ENCODE measurements at regions not wholly inside any gene's neighbourhood (a gene's known extent, or its start where the extent isn't known, plus 50 kb on each side); places are given as distances from the start of the nearest gene placed in this dataset.

DNA sequence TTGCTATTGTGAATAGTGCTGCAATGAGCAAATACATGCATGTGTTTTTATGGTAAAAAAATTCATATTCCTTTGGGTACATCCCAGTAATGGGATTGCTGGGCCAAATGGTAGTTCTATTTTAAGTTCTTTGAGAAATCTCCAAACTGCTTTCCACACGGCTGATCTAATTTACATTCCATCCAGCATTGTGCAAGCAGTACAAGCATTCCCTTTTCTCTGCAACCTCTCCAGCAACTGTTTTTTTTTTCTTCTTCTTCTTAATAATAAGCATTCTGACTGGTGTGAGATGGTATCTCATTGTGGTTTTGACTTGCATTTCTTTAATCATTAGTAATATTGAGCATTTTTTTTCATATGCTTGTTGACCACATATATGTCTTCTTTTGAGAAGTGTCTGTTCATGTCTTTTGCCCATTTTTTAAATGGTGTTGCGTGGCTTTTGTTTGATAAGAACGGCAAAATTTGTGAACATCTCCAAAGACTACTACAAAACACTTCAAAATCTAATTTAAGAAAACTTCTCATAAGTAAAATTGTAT lies 136.1 kb upstream of the MYO3A start:
- no peak overlapping the region for H3K27ac ChIP-seq
- no peak for TF ChIP-seq ZFX (IDR thresholded peaks at IDR 0.05; ENCODE audit: borderline replicate concordance)
- TF ChIP-seq, protein P1, sequence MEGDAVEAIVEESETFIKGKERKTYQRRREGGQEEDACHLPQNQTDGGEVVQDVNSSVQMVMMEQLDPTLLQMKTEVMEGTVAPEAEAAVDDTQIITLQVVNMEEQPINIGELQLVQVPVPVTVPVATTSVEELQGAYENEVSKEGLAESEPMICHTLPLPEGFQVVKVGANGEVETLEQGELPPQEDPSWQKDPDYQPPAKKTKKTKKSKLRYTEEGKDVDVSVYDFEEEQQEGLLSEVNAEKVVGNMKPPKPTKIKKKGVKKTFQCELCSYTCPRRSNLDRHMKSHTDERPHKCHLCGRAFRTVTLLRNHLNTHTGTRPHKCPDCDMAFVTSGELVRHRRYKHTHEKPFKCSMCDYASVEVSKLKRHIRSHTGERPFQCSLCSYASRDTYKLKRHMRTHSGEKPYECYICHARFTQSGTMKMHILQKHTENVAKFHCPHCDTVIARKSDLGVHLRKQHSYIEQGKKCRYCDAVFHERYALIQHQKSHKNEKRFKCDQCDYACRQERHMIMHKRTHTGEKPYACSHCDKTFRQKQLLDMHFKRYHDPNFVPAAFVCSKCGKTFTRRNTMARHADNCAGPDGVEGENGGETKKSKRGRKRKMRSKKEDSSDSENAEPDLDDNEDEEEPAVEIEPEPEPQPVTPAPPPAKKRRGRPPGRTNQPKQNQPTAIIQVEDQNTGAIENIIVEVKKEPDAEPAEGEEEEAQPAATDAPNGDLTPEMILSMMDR (IDR thresholded peaks at IDR 0.05), result no peak

DNA sequence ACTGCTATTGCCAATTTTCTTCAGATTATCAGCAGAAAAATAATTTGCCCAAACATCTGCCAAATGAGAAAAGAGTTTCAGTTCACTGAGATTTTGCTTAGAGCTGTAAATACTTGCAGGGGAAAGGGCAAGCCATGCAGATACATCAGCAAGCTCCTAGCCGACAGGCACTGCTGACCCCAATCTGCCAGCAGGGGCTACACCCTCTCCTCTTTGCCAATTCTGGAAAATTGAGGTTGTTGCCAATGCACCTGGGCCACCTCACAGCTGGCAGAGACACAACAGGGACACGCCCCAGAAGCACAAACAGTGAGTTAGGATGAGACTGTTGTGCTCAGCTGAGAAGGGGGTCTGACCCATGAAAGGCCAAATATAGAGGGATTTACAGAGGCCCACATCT lies 129.5 kb upstream of the MYO3A start:
- H3K27ac ChIP-seq, result no peak overlapping the region
- TF ChIP-seq, protein P1 (IDR thresholded peaks at IDR 0.05), result no peak
- no peak for TF ChIP-seq ZFX (IDR thresholded peaks at IDR 0.05; ENCODE audit: borderline replicate concordance)

DNA sequence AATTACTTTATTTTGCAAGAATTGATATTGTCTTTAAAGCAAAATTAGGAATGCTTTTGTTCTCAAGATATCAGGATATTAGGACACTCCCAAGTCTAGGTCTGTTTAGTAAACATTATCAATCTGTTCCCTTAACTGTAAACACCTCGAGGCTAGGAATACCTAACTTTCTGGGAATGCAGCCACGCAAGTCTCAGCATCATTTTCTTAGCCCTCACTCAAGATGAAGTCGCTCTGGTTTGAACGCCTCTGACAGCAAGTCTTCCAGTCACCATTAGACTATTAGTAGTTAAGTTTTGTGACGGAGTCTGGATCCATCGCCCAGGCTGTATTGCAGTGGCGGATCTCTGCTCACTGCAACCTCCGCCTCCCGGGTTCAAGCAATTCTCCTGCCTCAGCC lies 128.0 kb upstream of the MYO3A start:
- no peak for TF ChIP-seq ZFX (IDR thresholded peaks at IDR 0.05; ENCODE audit: borderline replicate concordance)
- TF ChIP-seq, protein P1 (IDR thresholded peaks at IDR 0.05), result no peak
- no peak overlapping the region for H3K27ac ChIP-seq

DNA sequence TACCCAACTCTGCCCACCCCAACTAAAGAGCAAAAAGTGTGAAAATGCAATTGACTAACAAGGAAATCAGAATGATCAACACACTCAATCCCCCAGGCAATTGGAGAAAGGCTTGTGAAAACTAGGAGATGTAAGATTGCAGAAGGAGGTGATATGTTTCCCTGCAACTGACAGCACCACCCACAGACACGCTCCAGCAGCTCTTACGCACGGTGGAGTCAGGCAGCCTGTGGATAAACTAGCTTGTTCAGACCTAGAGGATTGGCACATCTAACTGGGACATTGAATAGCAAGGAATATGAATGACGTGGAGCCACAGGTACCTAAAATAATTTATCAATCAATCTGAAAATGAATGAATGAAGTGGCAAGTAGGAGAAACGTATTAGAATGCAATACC lies 125.7 kb upstream of the MYO3A start:
- TF ChIP-seq ZFX (IDR thresholded peaks at IDR 0.05; ENCODE audit: borderline replicate concordance), result no peak
- TF ChIP-seq, protein P1 (IDR thresholded peaks at IDR 0.05), result no peak
- no peak overlapping the region for H3K27ac ChIP-seq

DNA sequence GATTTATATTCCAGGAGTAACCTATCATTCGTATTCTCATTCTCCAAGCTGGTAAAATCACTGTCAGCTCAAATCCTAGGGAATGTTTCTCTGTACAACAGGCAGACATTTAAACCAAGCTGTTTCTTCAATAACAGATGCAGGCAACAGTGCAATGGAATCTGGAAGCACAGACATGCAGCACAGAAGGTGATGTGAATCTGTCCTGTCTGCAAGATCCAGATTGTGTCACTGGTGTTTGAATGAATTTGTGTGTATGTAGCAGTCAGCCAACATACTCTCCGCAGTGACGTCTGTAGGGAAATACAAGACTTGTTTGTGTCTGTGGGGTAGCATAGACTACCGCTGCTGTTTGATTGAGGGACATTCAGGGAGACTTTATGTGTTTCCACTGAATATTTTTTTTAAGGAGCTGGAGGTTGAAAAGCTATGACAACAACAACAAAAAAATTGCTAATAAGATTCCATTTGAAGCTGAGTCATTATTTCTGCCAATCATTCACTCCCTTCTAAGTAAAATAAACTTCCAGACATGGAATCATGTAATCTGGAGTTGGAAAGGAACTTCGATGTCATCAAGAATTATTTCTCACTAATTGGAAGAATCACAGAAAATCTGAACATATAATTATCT lies 122.9 kb upstream of the MYO3A start:
- no peak for TF ChIP-seq ZFX (IDR thresholded peaks at IDR 0.05; ENCODE audit: borderline replicate concordance)
- TF ChIP-seq, protein P1 (IDR thresholded peaks at IDR 0.05), result no peak

DNA sequence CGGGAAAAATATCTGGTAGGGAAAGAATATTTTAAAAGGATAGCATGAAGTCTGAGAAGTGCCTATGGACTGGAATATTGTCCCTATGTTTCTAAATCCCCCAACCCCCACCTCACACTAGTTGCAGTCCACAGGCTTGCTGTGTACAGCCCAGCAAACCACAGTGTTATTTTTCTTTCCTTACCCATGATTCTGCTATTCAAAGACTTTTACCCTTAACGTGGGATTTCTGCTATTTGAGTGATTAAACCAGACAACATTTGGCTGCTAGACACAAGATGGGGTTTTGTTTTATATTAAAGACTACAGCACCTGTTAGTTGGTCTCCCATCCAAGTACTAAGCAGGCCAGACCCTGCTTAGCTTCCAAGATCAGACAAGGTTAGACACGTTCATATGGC lies 120.5 kb upstream of the MYO3A start:
- TF ChIP-seq ZFX (IDR thresholded peaks at IDR 0.05; ENCODE audit: borderline replicate concordance), result no peak
- TF ChIP-seq, protein P1 (IDR thresholded peaks at IDR 0.05), result no peak

More for the DNA sequence above, 122.9 kb upstream of the MYO3A start:
- H3K27ac ChIP-seq, result no peak overlapping the region

DNA sequence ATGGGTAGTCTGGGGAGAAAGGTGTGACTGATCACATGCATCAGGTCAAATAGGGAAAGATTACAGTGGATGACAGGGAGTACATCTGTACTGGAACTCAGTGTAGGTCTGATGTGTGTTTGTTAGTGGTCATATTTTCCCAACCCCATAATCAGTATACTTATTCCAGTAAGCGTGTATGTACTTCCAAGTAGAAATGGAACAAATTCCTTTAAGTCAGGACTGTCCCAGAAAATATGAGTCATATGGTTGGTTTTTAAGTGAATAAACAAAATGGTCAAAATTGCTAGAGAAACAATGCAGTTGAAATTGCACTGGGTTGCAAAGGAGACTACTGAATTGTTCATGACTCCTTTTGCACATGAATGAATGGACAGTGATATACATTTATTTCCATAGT lies 118.8 kb upstream of the MYO3A start:
- TF ChIP-seq ZFX (IDR thresholded peaks at IDR 0.05; ENCODE audit: borderline replicate concordance), result no peak
- TF ChIP-seq, protein P1 (IDR thresholded peaks at IDR 0.05), result no peak
- H3K27ac ChIP-seq, result no peak overlapping the region

More for the DNA sequence above, 120.5 kb upstream of the MYO3A start:
- H3K27ac ChIP-seq, result no peak overlapping the region

Measured in 22Rv1 (cell line).